CD4-positive, alpha-beta T cell treated with Interleukin-4 for 1 hour (primary cell): ENCODE measurements at regions not wholly inside any gene's neighbourhood (a gene's known extent, or its start where the extent isn't known, plus 50 kb on each side); places are given as distances from the start of the nearest gene placed in this dataset.

Source experiments
- DNase-seq, 2 donors: peaks; one replicate each; pipeline ENCODE4 v3.0.0-alpha.2; 2020 to 2022

DNA sequence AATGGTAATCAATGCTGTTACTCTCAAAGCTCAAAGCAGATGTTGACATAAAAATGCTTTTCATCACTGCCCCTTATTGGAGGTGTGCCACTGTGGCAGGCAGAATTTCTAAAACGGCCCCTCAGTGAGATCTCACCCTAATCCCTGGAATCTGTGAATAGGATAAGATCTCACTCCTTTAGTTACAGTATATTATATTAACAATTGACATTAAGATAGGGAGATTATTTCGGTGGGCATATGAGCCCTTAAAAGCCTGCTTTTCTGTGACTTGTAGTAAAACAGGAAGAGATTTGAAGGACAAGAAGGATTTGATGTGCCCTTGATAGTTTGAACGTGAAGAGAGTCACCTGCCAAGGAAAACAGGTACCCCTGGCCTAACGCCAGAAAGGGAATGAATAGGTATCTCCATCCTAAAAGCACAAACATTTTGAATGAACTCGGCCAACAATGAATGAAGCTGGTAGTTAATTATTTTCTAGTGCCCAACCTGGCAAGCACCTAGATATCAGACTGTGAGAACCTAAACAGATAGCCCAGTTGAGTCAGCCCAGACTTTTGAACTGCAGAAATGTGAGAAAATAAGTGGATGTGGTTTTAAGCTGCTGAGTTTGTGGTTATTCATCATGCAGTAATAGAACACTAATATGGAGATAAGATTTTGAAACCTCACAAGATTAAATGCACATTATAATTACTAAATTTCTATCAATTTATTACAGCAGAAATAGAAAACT is 881.6 kb downstream of the PCDH18 start:
- peak in 1 of 2 donors; percentile 30 for DNase-seq

GRCh38 chr4:136644279-136644678 is 888.0 kb downstream of the PCDH18 start:
- DNase-seq = no peak

DNA sequence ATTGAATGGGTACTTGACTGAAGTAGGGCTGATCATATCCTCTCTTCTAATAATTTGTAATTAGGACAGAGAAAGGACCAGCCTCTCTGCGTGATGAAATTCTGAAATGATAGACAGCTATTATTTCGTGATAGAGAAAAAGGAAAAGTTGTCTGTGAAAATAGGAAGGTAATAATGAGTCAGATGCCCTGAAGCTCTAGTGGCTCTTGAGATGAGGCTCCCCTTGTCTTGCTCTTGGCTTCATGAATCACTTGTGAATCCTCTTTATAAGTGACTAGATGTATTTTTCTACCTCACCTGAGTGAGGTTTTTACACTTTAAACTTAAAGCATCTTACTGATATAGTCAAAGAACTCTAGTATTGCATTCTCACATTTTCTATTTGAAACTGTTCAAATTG is 888.9 kb downstream of the PCDH18 start:
- no peak for DNase-seq

DNA sequence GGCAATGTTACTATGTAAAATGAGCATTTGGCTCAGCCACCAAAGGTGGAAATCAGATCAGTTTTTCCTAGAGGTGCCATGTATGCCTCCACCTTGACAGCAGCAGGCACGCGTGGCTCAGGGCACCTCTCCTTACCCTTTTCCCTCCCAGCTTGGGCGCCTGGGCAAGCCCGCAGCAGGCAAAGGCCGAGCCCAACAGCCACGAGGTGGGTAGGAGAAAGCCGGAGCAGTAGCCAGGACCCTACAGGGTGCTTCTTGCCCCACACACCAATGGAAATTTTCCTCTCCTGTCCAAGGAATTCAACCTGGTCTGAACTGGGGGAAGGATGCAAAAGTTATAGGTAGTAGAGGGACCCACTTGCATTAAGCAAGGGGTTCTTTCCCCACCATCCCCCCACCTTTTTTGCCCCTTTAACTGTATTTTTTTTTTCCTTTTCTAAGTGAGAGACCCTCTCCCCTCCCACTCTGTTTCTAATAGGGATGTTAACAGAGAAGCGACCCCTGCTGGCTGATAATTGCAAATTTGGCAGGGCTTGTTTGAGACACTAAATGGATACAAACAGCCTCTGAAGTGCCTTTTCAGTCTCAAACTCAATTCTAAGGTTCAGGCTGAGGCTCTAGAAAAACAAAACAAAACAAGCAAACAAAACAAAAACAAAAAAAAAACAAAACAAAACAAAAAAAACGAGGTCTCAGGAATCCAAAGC is 895.1 kb downstream of the PCDH18 start:
- no peak for DNase-seq

- DNase-seq = no peak
Observed at GRCh38 chr4:136636155-136636554, 896.1 kb downstream of the PCDH18 start.

DNA sequence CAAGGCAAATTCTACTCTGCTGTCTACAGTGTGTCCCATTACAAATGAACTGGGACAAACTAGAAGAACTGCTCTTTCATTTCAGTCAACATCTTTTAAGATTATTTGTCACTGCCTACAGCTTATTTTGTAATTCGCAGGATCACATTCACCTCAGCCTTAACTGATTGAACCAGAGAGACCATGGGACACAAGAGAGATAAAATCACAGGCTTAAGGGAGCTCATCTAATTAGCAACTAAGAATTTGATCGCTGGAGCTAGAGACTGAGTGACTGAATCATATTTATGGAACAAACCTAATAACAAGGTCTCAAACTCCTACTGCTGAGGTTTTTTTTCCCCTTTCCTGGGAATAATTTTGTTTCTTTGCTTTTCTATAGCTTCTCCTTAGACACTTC is 898.2 kb downstream of the PCDH18 start:
- DNase-seq = no peak

DNA sequence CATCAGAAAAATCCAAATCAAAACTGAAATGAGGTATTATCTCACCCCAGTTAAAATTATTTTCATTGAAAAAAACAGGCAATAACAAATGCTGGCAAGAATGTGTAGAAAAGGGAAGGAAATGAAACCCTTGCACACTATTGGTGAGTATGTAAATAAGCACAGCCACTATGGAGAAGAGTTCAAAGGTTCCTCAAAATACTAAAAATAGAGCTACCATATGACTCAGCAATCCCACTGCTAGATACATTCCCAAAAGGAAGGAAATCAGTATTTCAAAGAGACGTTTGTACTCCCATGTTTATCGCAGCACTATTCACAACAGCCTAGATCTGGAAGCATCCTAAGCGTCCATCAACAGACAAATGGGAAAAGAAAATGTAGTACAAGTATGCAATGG is 932.4 kb downstream of the PCDH18 start:
- DNase-seq = no peak

DNA sequence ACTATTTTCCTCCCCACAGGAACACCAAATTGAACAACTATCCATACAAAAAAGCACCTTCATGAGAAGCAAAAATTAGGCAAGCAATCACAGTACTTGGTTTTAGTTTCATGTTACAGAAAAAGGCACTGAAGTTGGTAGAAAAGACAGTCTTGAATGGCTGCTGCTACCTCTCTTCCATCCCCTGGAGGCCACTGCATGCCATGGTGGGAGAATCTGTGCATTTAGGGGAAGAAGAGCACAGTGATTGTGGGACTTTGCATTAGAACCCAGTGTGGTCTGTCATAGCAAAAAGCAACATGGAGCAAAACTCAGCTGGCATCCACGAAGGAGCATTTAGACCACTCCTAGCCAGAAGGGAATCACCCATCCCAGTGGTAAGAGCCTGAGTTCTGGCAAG is 941.9 kb downstream of the PCDH18 start:
- DNase-seq = no peak

- no peak for DNase-seq
Observed at GRCh38 chr4:136583567-136583966, 948.7 kb downstream of the PCDH18 start.

GRCh38 chr4:136581119-136581518 is 951.2 kb downstream of the PCDH18 start:
- DNase-seq = no peak

GRCh38 chr4:136575146-136575545 is 957.1 kb downstream of the PCDH18 start:
- no peak for DNase-seq

GRCh38 chr4:136573460-136573859 is 958.8 kb downstream of the PCDH18 start:
- DNase-seq = no peak

DNA sequence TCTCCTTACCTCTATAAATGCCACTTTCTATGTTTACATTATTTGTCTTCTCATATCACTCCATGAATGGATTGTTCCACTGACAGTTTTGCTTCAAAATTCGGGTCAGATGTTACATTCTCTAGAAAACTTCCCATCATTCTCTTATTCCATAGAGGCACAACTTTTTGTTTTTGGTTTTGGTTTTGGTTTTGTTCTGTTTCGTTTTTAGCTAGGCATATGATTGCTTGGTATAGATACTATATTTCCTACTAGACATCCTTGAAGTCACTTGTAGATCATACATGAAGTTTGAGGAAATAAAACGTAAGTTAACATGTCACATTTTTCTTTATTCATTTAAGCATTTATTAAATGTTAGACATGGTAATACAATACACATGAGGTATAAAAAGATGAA is 961.0 kb downstream of the PCDH18 start:
- DNase-seq = peak in 1 of 2 donors; percentile 5

GRCh38 chr4:136562834-136563233 is 969.5 kb downstream of the PCDH18 start:
- DNase-seq = no peak

GRCh38 chr4:136558940-136559494 is 973.3 kb downstream of the PCDH18 start:
- no peak for DNase-seq

DNA sequence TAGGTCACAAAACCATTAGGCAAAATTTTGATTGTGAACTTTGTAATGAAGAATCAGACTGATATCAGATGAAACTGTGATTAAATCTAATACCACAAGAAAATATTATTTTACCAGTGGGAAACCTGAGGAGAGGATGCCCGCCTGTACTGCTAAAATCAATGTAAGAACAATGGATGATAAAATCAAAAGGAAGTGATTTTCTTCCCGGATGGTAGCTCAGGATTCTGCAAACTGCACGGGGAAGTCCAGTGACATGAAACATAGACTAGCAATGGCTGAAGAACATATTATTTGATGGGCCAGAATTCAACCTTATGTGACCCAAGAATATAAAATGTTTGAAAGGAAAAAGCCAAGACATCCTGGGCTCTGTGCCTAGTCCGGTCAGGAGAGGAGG is 974.9 kb downstream of the PCDH18 start:
- DNase-seq = no peak

- no peak for DNase-seq
Observed at GRCh38 chr4:136554033-136554432, 978.3 kb downstream of the PCDH18 start.

DNA sequence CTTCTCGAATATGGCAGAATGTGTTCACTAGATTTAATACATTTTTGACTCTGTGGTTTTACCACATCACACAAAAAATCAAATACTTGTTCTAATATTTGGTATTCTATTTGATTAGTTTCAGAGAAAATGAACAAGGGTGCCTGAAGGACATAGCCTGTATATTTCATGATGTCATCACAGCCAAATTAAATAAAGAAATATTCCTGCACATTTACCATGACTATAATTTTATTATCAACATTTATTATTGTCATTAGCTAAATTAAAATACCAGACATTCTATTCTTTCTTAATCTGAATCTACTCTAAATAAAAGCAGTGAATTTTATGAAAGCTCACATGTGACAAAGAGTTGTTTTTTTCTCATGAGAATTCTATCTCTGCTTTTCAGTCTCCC is 980.5 kb downstream of the PCDH18 start:
- no peak for DNase-seq

DNA sequence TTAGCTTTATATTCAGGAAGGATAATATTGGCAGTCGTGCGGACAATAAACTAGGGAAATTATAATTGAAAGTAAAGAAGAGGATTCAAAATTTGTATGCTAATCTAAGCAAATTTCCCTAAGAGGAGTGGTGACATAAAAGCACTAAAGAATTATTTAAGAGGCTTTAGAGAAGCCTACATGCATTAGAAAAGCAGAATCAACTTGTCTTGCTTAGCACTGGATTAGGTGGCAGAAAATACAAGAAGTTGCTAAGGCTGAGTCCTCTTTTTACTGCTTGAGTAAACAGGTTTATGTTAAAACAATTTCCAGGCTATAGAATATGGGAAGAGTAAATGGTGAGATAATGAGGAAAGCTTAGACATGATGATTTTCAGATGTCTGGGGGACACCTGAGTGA is 991.5 kb downstream of the PCDH18 start:
- DNase-seq = no peak

GRCh38 chr4:136528131-136528530 is 1004.2 kb downstream of the PCDH18 start:
- no peak for DNase-seq

DNA sequence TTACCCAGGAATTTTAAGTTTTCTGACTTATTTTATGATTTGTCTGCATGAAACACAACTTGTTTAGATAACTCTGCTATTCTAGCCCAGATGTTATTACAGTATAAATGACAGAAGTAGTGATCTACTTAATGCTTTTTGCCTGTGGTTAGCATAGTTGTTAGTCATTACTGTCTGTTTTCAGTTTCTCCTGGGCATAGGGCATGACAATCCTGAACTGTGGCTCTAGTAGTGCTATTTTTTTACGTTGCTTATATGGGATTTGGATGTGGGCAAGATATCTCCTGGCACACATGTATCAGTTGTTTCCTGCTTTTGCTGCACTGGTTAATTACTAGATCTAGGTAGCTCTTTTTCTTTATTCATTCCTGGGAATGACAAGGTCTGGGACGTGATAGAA is 1005.8 kb downstream of the PCDH18 start:
- no peak for DNase-seq

- no peak for DNase-seq
Observed at GRCh38 chr4:136524039-136524438, 1008.3 kb downstream of the PCDH18 start.

DNA sequence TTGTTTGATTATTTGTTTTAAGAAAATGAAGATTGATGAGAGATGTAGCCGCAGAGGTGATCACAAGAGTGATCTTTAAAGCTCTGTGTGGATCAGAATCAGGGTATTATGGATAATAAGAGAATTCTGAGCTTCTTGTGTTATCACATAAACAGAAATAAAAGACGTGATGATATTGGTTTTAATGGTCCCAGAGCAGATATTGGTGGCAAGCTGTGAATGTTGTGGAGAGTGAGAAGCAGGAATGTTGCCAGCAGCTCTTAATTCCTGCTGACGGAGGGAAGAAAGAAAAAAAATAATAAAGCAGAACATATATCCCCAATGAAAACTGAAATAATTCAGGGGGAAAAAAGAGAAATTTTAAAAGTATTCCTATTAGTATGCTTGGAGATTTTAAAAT is 1015.9 kb downstream of the PCDH18 start:
- no peak for DNase-seq

GRCh38 chr4:136505020-136505419 is 1027.3 kb downstream of the PCDH18 start:
- no peak for DNase-seq
